GM23338 (cell line): ENCODE measurements at regions not wholly inside any gene's neighbourhood (a gene's known extent, or its start where the extent isn't known, plus 50 kb on each side); places are given as distances from the start of the nearest gene placed in this dataset.

Source experiments
- CREB1 ChIP-seq: fragments of 250-450 bp; sonication (Bioruptor Pico); IDR thresholded peaks from 2 replicates; pipeline ENCODE4 v1.5.0; 2020; ENCODE audit warnings: low read depth, mild to moderate bottlenecking, moderate library complexity
- EZH2 ChIP-seq: fragments of 200-600 bp; sonication (generic); IDR thresholded peaks from one replicate; pipeline ENCODE4 v1.8.0; 2017; ENCODE audit warnings: antibody characterized with exemption, mild to moderate bottlenecking, low read depth; ENCODE audit not compliant: unreplicated experiment
- EZH2phosphoT487 ChIP-seq: fragments of 200-600 bp; sonication (generic); IDR thresholded peaks from one replicate; pipeline ENCODE4 v1.8.1; 2018; ENCODE audit warnings: antibody characterized with exemption; ENCODE audit not compliant: unreplicated experiment
- JUNB ChIP-seq: IDR thresholded peaks from one replicate; pipeline ENCODE4 v1.6.1; 2016; ENCODE audit warnings: antibody characterized with exemption; ENCODE audit not compliant: unreplicated experiment
- NANOG ChIP-seq: IDR thresholded peaks from 2 replicates; pipeline ENCODE4 v1.6.1; 2016; ENCODE audit warnings: antibody characterized with exemption, borderline replicate concordance
- POLR2AphosphoS5 ChIP-seq: IDR thresholded peaks from 2 replicates; pipeline ENCODE4 v1.6.1; 2016; ENCODE audit warnings: antibody characterized with exemption, low read depth
- STAT1 ChIP-seq: IDR thresholded peaks from one replicate; pipeline ENCODE4 v1.6.1; 2016; ENCODE audit warnings: antibody characterized with exemption; ENCODE audit not compliant: unreplicated experiment
- ZNF114 ChIP-seq: fragments of 250-450 bp; sonication (Bioruptor Pico); IDR thresholded peaks from 2 replicates; pipeline ENCODE4 v1.5.0; 2020; ENCODE audit warnings: mild to moderate bottlenecking, moderate library complexity
- ZNF331 ChIP-seq: fragments of 250-450 bp; sonication (Bioruptor Pico); IDR thresholded peaks from 2 replicates; pipeline ENCODE4 v1.5.0; 2020; ENCODE audit warnings: low read depth, mild to moderate bottlenecking, moderate library complexity
- TF ChIP-seq, protein P1 (sequence below), 2 experiments: fragments of 200-600 bp in 1 of 2; sonication (generic) in 1 of 2; conservative IDR thresholded peaks; 2 replicates each; pipeline versions ENCODE4 v1.5.1 to v1.6.1; 2016 to 2017; ENCODE audit warnings: antibody characterized with exemption in 2 of 2, low read depth in 2 of 2, mild to moderate bottlenecking in 2 of 2, moderate library complexity in 1 of 2
- TF ChIP-seq, protein P2 (sequence below): IDR thresholded peaks from one replicate; pipeline ENCODE4 v1.6.1; 2018; ENCODE audit warnings: antibody characterized with exemption; ENCODE audit not compliant: unreplicated experiment
- TF ChIP-seq, protein P3 (sequence below): IDR thresholded peaks from 2 replicates; pipeline ENCODE4 v1.6.1; 2016; ENCODE audit warnings: antibody characterized with exemption

DNA sequence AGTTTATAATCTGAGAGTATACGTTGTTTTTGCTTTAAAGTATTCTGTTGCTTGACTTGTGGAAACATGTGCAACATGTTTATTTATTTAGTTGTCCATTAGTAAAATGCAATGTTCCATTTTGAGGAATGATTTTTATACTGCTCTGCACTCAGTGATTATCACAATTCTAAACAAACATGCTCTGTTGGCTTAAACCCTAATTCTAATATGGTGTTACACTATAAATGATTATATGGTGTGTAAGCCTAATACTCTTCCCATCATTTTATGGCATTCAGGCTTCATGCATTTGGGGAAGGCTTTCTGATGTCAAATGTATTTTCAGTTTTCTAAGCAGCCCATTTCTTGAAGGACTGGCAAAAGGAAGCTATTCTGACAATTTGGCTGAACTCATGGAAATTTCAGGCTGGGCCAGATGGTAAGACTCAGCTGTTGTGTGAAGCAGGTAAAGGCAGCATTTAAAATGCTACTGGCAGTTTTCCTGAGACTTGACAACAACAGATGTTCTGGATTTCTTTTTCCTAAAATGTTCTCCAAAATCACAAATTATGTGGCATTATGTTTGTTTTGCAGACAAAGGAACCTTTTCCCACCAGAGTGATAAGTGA, 336.7 kb upstream of the GNPDA2 start:
- TF ChIP-seq, protein P1, sequence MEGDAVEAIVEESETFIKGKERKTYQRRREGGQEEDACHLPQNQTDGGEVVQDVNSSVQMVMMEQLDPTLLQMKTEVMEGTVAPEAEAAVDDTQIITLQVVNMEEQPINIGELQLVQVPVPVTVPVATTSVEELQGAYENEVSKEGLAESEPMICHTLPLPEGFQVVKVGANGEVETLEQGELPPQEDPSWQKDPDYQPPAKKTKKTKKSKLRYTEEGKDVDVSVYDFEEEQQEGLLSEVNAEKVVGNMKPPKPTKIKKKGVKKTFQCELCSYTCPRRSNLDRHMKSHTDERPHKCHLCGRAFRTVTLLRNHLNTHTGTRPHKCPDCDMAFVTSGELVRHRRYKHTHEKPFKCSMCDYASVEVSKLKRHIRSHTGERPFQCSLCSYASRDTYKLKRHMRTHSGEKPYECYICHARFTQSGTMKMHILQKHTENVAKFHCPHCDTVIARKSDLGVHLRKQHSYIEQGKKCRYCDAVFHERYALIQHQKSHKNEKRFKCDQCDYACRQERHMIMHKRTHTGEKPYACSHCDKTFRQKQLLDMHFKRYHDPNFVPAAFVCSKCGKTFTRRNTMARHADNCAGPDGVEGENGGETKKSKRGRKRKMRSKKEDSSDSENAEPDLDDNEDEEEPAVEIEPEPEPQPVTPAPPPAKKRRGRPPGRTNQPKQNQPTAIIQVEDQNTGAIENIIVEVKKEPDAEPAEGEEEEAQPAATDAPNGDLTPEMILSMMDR (conservative IDR thresholded peaks at IDR 0.05; ENCODE audit: low read depth in 2 of 2) = no peak
- TF ChIP-seq POLR2AphosphoS5 = no peak
- TF ChIP-seq EZH2 = no peak
- TF ChIP-seq EZH2phosphoT487 = no peak
- TF ChIP-seq, protein P2, sequence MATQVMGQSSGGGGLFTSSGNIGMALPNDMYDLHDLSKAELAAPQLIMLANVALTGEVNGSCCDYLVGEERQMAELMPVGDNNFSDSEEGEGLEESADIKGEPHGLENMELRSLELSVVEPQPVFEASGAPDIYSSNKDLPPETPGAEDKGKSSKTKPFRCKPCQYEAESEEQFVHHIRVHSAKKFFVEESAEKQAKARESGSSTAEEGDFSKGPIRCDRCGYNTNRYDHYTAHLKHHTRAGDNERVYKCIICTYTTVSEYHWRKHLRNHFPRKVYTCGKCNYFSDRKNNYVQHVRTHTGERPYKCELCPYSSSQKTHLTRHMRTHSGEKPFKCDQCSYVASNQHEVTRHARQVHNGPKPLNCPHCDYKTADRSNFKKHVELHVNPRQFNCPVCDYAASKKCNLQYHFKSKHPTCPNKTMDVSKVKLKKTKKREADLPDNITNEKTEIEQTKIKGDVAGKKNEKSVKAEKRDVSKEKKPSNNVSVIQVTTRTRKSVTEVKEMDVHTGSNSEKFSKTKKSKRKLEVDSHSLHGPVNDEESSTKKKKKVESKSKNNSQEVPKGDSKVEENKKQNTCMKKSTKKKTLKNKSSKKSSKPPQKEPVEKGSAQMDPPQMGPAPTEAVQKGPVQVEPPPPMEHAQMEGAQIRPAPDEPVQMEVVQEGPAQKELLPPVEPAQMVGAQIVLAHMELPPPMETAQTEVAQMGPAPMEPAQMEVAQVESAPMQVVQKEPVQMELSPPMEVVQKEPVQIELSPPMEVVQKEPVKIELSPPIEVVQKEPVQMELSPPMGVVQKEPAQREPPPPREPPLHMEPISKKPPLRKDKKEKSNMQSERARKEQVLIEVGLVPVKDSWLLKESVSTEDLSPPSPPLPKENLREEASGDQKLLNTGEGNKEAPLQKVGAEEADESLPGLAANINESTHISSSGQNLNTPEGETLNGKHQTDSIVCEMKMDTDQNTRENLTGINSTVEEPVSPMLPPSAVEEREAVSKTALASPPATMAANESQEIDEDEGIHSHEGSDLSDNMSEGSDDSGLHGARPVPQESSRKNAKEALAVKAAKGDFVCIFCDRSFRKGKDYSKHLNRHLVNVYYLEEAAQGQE = no peak
- TF ChIP-seq, protein P3, sequence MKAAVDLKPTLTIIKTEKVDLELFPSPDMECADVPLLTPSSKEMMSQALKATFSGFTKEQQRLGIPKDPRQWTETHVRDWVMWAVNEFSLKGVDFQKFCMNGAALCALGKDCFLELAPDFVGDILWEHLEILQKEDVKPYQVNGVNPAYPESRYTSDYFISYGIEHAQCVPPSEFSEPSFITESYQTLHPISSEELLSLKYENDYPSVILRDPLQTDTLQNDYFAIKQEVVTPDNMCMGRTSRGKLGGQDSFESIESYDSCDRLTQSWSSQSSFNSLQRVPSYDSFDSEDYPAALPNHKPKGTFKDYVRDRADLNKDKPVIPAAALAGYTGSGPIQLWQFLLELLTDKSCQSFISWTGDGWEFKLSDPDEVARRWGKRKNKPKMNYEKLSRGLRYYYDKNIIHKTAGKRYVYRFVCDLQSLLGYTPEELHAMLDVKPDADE = no peak
- no peak for TF ChIP-seq CREB1
- TF ChIP-seq ZNF331 (CRISPR knock-in tag) = no peak
- TF ChIP-seq ZNF114 (CRISPR knock-in tag) = no peak
- TF ChIP-seq NANOG = no peak
- TF ChIP-seq JUNB = no peak
- no peak for TF ChIP-seq STAT1
